ENCODE measurements at regions not wholly inside any gene's neighbourhood (a gene's known extent, or its start where the extent isn't known, plus 50 kb on each side); places are given as distances from the start of the nearest gene placed in this dataset.
"Not testable (repeated sequence)": the region's sequence is repeated elsewhere in the genome, so short reads cannot be mapped to it uniquely, and the experiment has no call there.

- DNase-seq (no peak), ATAC-seq (ENCODE audit: poor library complexity) (no peak)
- Mint-ChIP-seq H3K27me3 (no peaks in the 10 kb centered on the region), H3K36me3 (ENCODE audit: low read depth) (no peaks in the 10 kb centered on the region), H3K27ac (no peak overlapping the region), H3K4me3 (no peak overlapping the region), H3K9me3 (no peaks in the 10 kb centered on the region), H3K4me1 (ENCODE audit: low read depth) (no peaks in the 10 kb centered on the region)
- no peak overlapping the region for H3K27ac ChIP-seq (ENCODE audit: low read depth in 1 of 2, low read length in 2 of 2)
- ChIA-PET CTCF (no interaction called here), POLR2A (no interaction called here)
- no peak for TF ChIP-seq CTCF (IDR thresholded peaks at IDR 0.05)
- no peaks in the 10 kb centered on the region for H3K27me3 ChIP-seq (ENCODE audit: control insufficient read depth in 1 of 2, insufficient read depth in 2 of 2, low read length in 2 of 2)
- intact Hi-C loops (cut with DNase I, micrococcal nuclease): no loop called here
- H3K4me3 ChIP-seq (ENCODE audit: low read length): no peak overlapping the region
- no peaks in the 10 kb centered on the region for H3K36me3 ChIP-seq (ENCODE audit: insufficient read depth, low read length)
- no peaks in the 10 kb centered on the region for H3K4me1 ChIP-seq (ENCODE audit: insufficient read depth, low read length)
- no peaks in the 10 kb centered on the region for H3K9me3 ChIP-seq (ENCODE audit: control insufficient read depth in 1 of 2, insufficient read depth in 1 of 2, low read length in 2 of 2)
These were observed 119.0 kb upstream of the DMRT1 start for GRCh38 chr9:722388-722980.

- H3K4me1 Mint-ChIP-seq (ENCODE audit: low read depth); H3K4me1 ChIP-seq (ENCODE audit: insufficient read depth, low read length); intact Hi-C loops (cut with DNase I, micrococcal nuclease); CTCF ChIA-PET; ATAC-seq (ENCODE audit: poor library complexity); H3K27ac ChIP-seq (ENCODE audit: low read depth in 1 of 2, low read length in 2 of 2); H3K9me3 Mint-ChIP-seq; H3K4me3 ChIP-seq (ENCODE audit: low read length); H3K27me3 Mint-ChIP-seq; H3K27me3 ChIP-seq (ENCODE audit: control insufficient read depth in 1 of 2, insufficient read depth in 2 of 2, low read length in 2 of 2); H3K4me3 Mint-ChIP-seq; H3K27ac Mint-ChIP-seq; POLR2A ChIA-PET; H3K9me3 ChIP-seq (ENCODE audit: control insufficient read depth in 1 of 2, insufficient read depth in 1 of 2, low read length in 2 of 2); DNase-seq; H3K36me3 ChIP-seq (ENCODE audit: insufficient read depth, low read length); H3K36me3 Mint-ChIP-seq (ENCODE audit: low read depth): not testable (repeated sequence)
These were observed 117.0 kb upstream of the DMRT1 start for GRCh38 chr9:724461-724860.

GRCh38 chr9:726005-726404 lies 115.5 kb upstream of the DMRT1 start:
- no peaks in the 10 kb centered on the region for H3K27me3 Mint-ChIP-seq
- ATAC-seq (ENCODE audit: poor library complexity): no peak
- no peaks in the 10 kb centered on the region for H3K36me3 ChIP-seq (ENCODE audit: insufficient read depth, low read length)
- no peak overlapping the region for H3K27ac ChIP-seq (ENCODE audit: low read depth in 1 of 2, low read length in 2 of 2)
- H3K4me1 Mint-ChIP-seq (ENCODE audit: low read depth): no peaks in the 10 kb centered on the region
- no peak for TF ChIP-seq CTCF (IDR thresholded peaks at IDR 0.05)
- no peak overlapping the region for H3K4me3 ChIP-seq (ENCODE audit: low read length)
- CTCF ChIA-PET: no interaction called here
- H3K9me3 Mint-ChIP-seq: no peaks in the 10 kb centered on the region
- H3K4me1 ChIP-seq (ENCODE audit: insufficient read depth, low read length): no peaks in the 10 kb centered on the region
- POLR2A ChIA-PET: no interaction called here
- no peaks in the 10 kb centered on the region for H3K9me3 ChIP-seq (ENCODE audit: control insufficient read depth in 1 of 2, insufficient read depth in 1 of 2, low read length in 2 of 2)
- intact Hi-C loops (cut with DNase I, micrococcal nuclease): no loop called here
- H3K27me3 ChIP-seq (ENCODE audit: control insufficient read depth in 1 of 2, insufficient read depth in 2 of 2, low read length in 2 of 2): no peaks in the 10 kb centered on the region
- no peak overlapping the region for H3K4me3 Mint-ChIP-seq
- H3K27ac Mint-ChIP-seq: no peak overlapping the region
- H3K36me3 Mint-ChIP-seq (ENCODE audit: low read depth): no peaks in the 10 kb centered on the region
- no peak for DNase-seq

- POLR2A ChIA-PET: no interaction called here
- peaks cover 4% of the 10 kb centered on the region for H3K36me3 Mint-ChIP-seq (ENCODE audit: low read depth)
These were observed 113.7 kb upstream of the DMRT1 start for GRCh38 chr9:727767-728166.

More at GRCh38 chr9:727767-728166, 113.7 kb upstream of the DMRT1 start:
- CTCF ChIA-PET: no interaction called here
- no peaks in the 10 kb centered on the region for H3K4me1 ChIP-seq (ENCODE audit: insufficient read depth, low read length)
- H3K4me3 Mint-ChIP-seq: no peak overlapping the region
- ATAC-seq (ENCODE audit: poor library complexity): no peak
- no peak for TF ChIP-seq CTCF (IDR thresholded peaks at IDR 0.05)
- no peaks in the 10 kb centered on the region for H3K9me3 Mint-ChIP-seq
- no peak overlapping the region for H3K27ac Mint-ChIP-seq
- H3K36me3 ChIP-seq (ENCODE audit: insufficient read depth, low read length): no peaks in the 10 kb centered on the region
- no peaks in the 10 kb centered on the region for H3K4me1 Mint-ChIP-seq (ENCODE audit: low read depth)
- DNase-seq: no peak
- no peak overlapping the region for H3K4me3 ChIP-seq (ENCODE audit: low read length)
- H3K9me3 ChIP-seq (ENCODE audit: control insufficient read depth in 1 of 2, insufficient read depth in 1 of 2, low read length in 2 of 2): no peaks in the 10 kb centered on the region
- intact Hi-C loops (cut with DNase I, micrococcal nuclease): no loop called here
- no peaks in the 10 kb centered on the region for H3K27me3 Mint-ChIP-seq
- no peak overlapping the region for H3K27ac ChIP-seq (ENCODE audit: low read depth in 1 of 2, low read length in 2 of 2)
- no peaks in the 10 kb centered on the region for H3K27me3 ChIP-seq (ENCODE audit: control insufficient read depth in 1 of 2, insufficient read depth in 2 of 2, low read length in 2 of 2)
